Spleen (tissue), 11 donors: ENCODE measurements at regions not wholly inside any gene's neighbourhood (a gene's known extent, or its start where the extent isn't known, plus 50 kb on each side); places are given as distances from the start of the nearest gene placed in this dataset.
"Not testable (repeated sequence)": the region's sequence is repeated elsewhere in the genome, so short reads cannot be mapped to it uniquely, and the experiment has no call there.

ENCODE experiments used
- DNase-seq: peaks from one replicate; pipeline ENCODE4 v3.0.0-alpha.2; 2020
- H3K27ac ChIP-seq, 8 donors: fragments of 200-600 bp; sonication (generic) in 7 of 8; 1 replicate in 4 of 8; 2 replicates in 4 of 8; pipeline versions ENCODE4 v1.5.0 to v1.8.0; 2016 to 2021; ENCODE audit warnings: inconsistent platforms in 4 of 8, mild to moderate bottlenecking in 4 of 8, moderate library complexity in 1 of 8
- H3K27me3 ChIP-seq, 7 donors: fragments of 200-600 bp; sonication (generic) in 6 of 7; replicated peaks in 1 of 7; 1 replicate in 4 of 7; 2 replicates in 3 of 7; pipeline versions ENCODE4 v1.5.0 to v1.8.0; 2016 to 2021; ENCODE audit warnings: inconsistent platforms in 3 of 7, mild to moderate bottlenecking in 1 of 7
- H3K36me3 ChIP-seq, 6 donors: fragments of 200-600 bp; sonication (generic) in 5 of 6; 1 replicate in 4 of 6; 2 replicates in 2 of 6; pipeline versions ENCODE4 v1.5.0 to v1.8.0; 2016 to 2021; ENCODE audit warnings: inconsistent platforms in 2 of 6
- H3K4me1 ChIP-seq, 6 donors: fragments of 200-600 bp; sonication (generic) in 5 of 6; 1 replicate in 3 of 6; 2 replicates in 3 of 6; pipeline versions ENCODE4 v1.5.0 to v1.8.0; 2016 to 2021; ENCODE audit warnings: inconsistent platforms in 3 of 6
- H3K4me3 ChIP-seq, 8 donors: fragments of 200-600 bp; sonication (generic) in 7 of 8; 1 replicate in 4 of 8; 2 replicates in 4 of 8; pipeline versions ENCODE4 v1.5.0 to v1.8.0; 2016 to 2021; ENCODE audit warnings: inconsistent platforms in 4 of 8, mild to moderate bottlenecking in 4 of 8, moderate library complexity in 2 of 8
- H3K9me3 ChIP-seq, 8 donors: fragments of 200-600 bp; sonication (generic) in 7 of 8; 1 replicate in 4 of 8; 2 replicates in 4 of 8; pipeline versions ENCODE4 v1.5.0 to v1.8.0; 2016 to 2021; ENCODE audit warnings: inconsistent platforms in 4 of 8
- POLR2A ChIP-seq, 3 donors: fragments of 450-650 bp; IDR thresholded peaks; one replicate each; pipeline ENCODE4 v1.5.1; 2017; ENCODE audit warnings: antibody characterized with exemption in 3 of 3, mild to moderate bottlenecking in 1 of 3
- POLR2AphosphoS5 ChIP-seq, 3 donors: sonication (generic); formaldehyde crosslinking; IDR thresholded peaks; one replicate each; pipeline ENCODE4 v1.5.1; 2017; ENCODE audit warnings: antibody characterized with exemption in 3 of 3
- WGBS, 5 donors: extraction: QIAGEN DNeasy Blood & Tissue Kit in 3 of 5; methylation state at CpG; one replicate each; pipeline versions ENCODE4 v1.1.5 to v1.1.7; 2013 to 2018; 5-methylcytosine and 5-hydroxymethylcytosine counted together
- intact Hi-C: fragments of 100-400 bp; cut with DNase I; formaldehyde crosslinking; loops from one replicate; pipeline ENCODE4 v1.15.0; 2023; ENCODE audit warnings: low total_unique reads
- TF ChIP-seq, protein P1 (sequence below), 11 experiments: fragments of 200-600 bp in 7 of 11; fragments of 450-650 bp in 4 of 11; sonication (generic) in 4 of 11; IDR thresholded peaks in 8 of 11; conservative IDR thresholded peaks in 3 of 11; 1 replicate in 7 of 11; 2 replicates in 4 of 11; pipeline versions ENCODE4 v1.4.0 to v1.8.0; 2016 to 2021; ENCODE audit warnings: antibody characterized with exemption in 11 of 11, inconsistent platforms in 4 of 11, mild to moderate bottlenecking in 1 of 11
- donor health status: healthy with polysubstance abuse.
- donor health status: DM: no; HTN: no; CAD: no; lungs with moderate emphysema.
- donor health status: DM: no; HTN: no; CAD: no.
- donor health status: Bipolar disorder and iron deficiency.
- donor health status: healthy.
- donor health status: DM: no; HTN: no; CAD: no.
- donor health status: DM: yes; HTN: yes; CAD: no.

GRCh38 chr21:18104802-18105201, 139.8 kb upstream of the CHODL start:
- Histone ChIP-seq H3K9me3 (peaks cover 0 to 6% (median 0%) of the 10 kb centered on the region in 8 donors), H3K4me3 (no peak overlapping the region), H3K27ac (no peak overlapping the region), H3K36me3 (no peaks in the 10 kb centered on the region), H3K27me3 (no peaks in the 10 kb centered on the region), H3K4me1 (no peaks in the 10 kb centered on the region)
- no peak for DNase-seq
- intact Hi-C loops = no loop called here
- TF ChIP-seq POLR2A (IDR thresholded peaks at IDR 0.05) (no peak), POLR2AphosphoS5 (IDR thresholded peaks at IDR 0.05) (no peak)
- TF ChIP-seq, protein P1, sequence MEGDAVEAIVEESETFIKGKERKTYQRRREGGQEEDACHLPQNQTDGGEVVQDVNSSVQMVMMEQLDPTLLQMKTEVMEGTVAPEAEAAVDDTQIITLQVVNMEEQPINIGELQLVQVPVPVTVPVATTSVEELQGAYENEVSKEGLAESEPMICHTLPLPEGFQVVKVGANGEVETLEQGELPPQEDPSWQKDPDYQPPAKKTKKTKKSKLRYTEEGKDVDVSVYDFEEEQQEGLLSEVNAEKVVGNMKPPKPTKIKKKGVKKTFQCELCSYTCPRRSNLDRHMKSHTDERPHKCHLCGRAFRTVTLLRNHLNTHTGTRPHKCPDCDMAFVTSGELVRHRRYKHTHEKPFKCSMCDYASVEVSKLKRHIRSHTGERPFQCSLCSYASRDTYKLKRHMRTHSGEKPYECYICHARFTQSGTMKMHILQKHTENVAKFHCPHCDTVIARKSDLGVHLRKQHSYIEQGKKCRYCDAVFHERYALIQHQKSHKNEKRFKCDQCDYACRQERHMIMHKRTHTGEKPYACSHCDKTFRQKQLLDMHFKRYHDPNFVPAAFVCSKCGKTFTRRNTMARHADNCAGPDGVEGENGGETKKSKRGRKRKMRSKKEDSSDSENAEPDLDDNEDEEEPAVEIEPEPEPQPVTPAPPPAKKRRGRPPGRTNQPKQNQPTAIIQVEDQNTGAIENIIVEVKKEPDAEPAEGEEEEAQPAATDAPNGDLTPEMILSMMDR (IDR thresholded peaks at IDR 0.05 in 8 of 11, conservative IDR thresholded peaks at IDR 0.05 in 3 of 11) = no peak

GRCh38 chr21:18096413-18096812, 148.2 kb upstream of the CHODL start:
- H3K9me3 ChIP-seq = peaks cover 8 to 72% (median 48%) of the 10 kb centered on the region in 8 donors
- 68 to 75% (median 70%) methylated on average over 2 of the region's 2 CpGs for WGBS, 5 donors
- H3K27me3 ChIP-seq, intact Hi-C loops, H3K4me3 ChIP-seq, H3K27ac ChIP-seq, H3K4me1 ChIP-seq, H3K36me3 ChIP-seq, DNase-seq: not testable (repeated sequence)

GRCh38 chr21:18089786-18090185, 154.8 kb upstream of the CHODL start:
- WGBS, 5 donors = 33 to 57% (median 45%) methylated on average over 1 of the region's 1 CpG
- no peak for DNase-seq

DNA sequence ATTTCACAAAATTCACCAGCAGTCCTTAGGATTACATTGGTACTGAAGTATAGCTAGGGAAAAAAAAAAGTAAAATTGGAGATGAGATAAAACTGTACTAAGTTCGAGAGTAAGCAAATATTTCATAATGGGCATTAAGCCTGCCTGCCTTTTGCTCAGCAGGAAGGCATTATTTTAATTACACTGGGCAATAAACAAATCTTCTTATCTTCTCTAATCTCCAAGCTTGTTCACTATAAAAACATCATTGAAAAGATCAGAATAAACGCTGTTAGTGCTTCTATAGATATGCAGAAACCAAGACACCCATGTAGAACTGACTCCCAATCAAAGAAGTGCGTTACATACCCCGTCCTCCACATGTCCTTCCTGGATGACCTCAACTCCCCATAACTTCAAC, 174.2 kb upstream of the CHODL start:
- intact Hi-C loops = no loop called here
- Histone ChIP-seq H3K27ac (no peak overlapping the region), H3K36me3 (no peaks in the 10 kb centered on the region), H3K27me3 (no peaks in the 10 kb centered on the region), H3K4me3 (no peak overlapping the region), H3K4me1 (no peaks in the 10 kb centered on the region), H3K9me3 (no peaks in the 10 kb centered on the region)
- DNase-seq = no peak
- TF ChIP-seq, protein P1 (IDR thresholded peaks at IDR 0.05 in 8 of 11, conservative IDR thresholded peaks at IDR 0.05 in 3 of 11) = no peak
- TF ChIP-seq POLR2A (IDR thresholded peaks at IDR 0.05) (no peak), POLR2AphosphoS5 (IDR thresholded peaks at IDR 0.05) (no peak)
- WGBS, 5 donors = 63 to 82% (median 70%) methylated on average over 4 of the region's 4 CpGs

More at GRCh38 chr21:18089786-18090185, 154.8 kb upstream of the CHODL start:
- intact Hi-C loops = no loop called here
- Histone ChIP-seq H3K4me3 (no peak overlapping the region), H3K27ac (no peak overlapping the region), H3K27me3 (no peaks in the 10 kb centered on the region), H3K36me3 (no peaks in the 10 kb centered on the region), H3K4me1 (peaks cover 0 to 7% (median 0%) of the 10 kb centered on the region in 6 donors), H3K9me3 (peaks cover 3 to 67% (median 37%) of the 10 kb centered on the region in 8 donors)
- TF ChIP-seq POLR2A (IDR thresholded peaks at IDR 0.05) (no peak), POLR2AphosphoS5 (IDR thresholded peaks at IDR 0.05) (no peak)
- TF ChIP-seq, protein P1 (IDR thresholded peaks at IDR 0.05 in 8 of 11, conservative IDR thresholded peaks at IDR 0.05 in 3 of 11) = no peak

DNA sequence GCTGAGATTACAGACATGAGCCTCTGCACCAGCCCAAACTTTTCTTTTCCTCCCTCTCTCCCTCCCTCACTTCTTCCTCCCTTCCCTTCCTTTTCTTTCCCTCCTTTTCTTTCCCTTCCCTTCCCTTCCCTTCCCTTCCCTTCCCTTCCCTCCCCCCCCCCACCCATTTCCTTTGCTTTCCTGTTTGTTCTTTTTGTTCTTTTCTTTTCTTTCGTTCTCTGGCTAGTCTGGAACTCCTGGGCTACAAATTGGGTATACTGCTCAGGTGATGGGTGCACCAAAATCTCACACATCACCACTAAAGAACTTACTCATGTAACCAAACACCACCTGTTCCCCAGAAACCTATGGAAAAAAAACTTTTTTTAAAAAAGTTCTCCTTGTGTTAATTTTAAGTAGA, 174.8 kb upstream of the CHODL start:
- Histone ChIP-seq H3K4me1 (no peaks in the 10 kb centered on the region), H3K27me3 (no peaks in the 10 kb centered on the region), H3K27ac (no peak overlapping the region), H3K36me3 (no peaks in the 10 kb centered on the region), H3K4me3 (no peak overlapping the region), H3K9me3 (no peaks in the 10 kb centered on the region)
- intact Hi-C loops = no loop called here
- no peak for DNase-seq
- TF ChIP-seq POLR2A (IDR thresholded peaks at IDR 0.05) (no peak), POLR2AphosphoS5 (IDR thresholded peaks at IDR 0.05) (no peak)
- TF ChIP-seq, protein P1 (IDR thresholded peaks at IDR 0.05 in 8 of 11, conservative IDR thresholded peaks at IDR 0.05 in 3 of 11) = no peak
- 59 to 92% (median 67%) methylated on average over 1 of the region's 1 CpG for WGBS, 5 donors
